GM12891 (cell line): ENCODE measurements at regions not wholly inside any gene's neighbourhood (a gene's known extent, or its start where the extent isn't known, plus 50 kb on each side); places are given as distances from the start of the nearest gene placed in this dataset.

Source experiments
- DNase-seq: peaks from one replicate; pipeline ENCODE4 v3.0.0; 2011; ENCODE audit warnings: low spot score; ENCODE audit not compliant: insufficient read length
- FAIRE-seq: peaks from 2 replicates; lab custom pipeline; 2011; peaks lifted over from hg19 to GRCh38; lab: Jason Lieb, UNC
- PAX5 ChIP-seq: IDR thresholded peaks from 2 replicates; pipeline ENCODE4 v1.6.1; 2011; ENCODE audit warnings: low read length, moderate library complexity, mild to moderate bottlenecking; ENCODE audit not compliant: insufficient read depth, severe bottlenecking
- POLR2A ChIP-seq: IDR thresholded peaks from 2 replicates; pipeline ENCODE4 v1.6.1; 2011; ENCODE audit warnings: low read depth, low read length, control low read depth
- POLR2AphosphoS5 ChIP-seq: IDR thresholded peaks from 2 replicates; pipeline ENCODE4 v1.6.1; 2011; ENCODE audit warnings: low read depth, low read length, control low read depth
- POU2F2 ChIP-seq: IDR thresholded peaks from 2 replicates; pipeline ENCODE4 v1.6.1; 2011; ENCODE audit warnings: low read depth, mild to moderate bottlenecking, control low read depth, low read length, moderate library complexity
- SPI1 ChIP-seq: IDR thresholded peaks from 2 replicates; pipeline ENCODE4 v1.6.1; 2011; ENCODE audit warnings: low read depth, low read length, control low read depth
- TAF1 ChIP-seq: IDR thresholded peaks from 2 replicates; pipeline ENCODE4 v1.6.1; 2011; ENCODE audit warnings: low read depth, low read length, control low read depth

GRCh38 chr13:89899302-89900103 lies 1448.0 kb upstream of the MIR17HG start:
- DNase-seq (no peak), FAIRE-seq (no peak)
- TF ChIP-seq TAF1 (no peak), PAX5 (no peak), POLR2A (no peak), POLR2AphosphoS5 (no peak), SPI1 (no peak), POU2F2 (no peak)

DNA sequence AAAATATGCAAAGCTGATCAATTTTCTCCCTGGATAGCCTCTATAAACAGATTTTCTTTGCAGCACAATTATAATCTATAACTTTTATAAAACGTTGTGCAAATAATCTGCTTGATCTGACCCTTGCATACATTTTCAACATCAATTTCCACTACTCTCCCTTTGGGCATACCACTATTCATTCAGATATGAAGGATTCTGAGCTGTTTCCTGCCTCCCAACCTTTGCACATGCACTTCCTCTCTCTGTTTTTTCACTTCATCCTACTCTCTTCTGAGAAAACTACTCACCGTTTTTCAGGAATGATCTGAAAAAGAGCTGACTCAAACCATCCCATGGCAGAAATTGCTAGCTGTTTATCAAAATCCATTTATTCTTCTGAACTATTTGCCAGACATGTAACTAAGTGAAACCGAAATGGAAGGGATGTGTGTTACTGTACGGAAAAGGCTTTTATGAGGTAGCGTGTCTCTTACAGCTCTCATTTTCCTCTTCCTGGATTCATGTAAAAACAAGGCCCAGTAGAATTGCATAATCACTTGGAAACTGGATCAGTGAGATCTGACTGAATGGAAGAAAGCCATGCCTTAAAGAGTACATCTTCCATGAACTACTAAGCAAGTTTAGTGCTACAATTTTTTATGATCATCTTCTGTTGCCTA lies 1447.3 kb upstream of the MIR17HG start:
- FAIRE-seq, result no peak
- no peak for DNase-seq
- TF ChIP-seq SPI1, result no peak
- TF ChIP-seq TAF1, result no peak
- TF ChIP-seq POLR2A, result no peak
- no peak for TF ChIP-seq PAX5
- no peak for TF ChIP-seq POU2F2
- no peak for TF ChIP-seq POLR2AphosphoS5

GRCh38 chr13:89902223-89902622 lies 1445.3 kb upstream of the MIR17HG start:
- FAIRE-seq, result no peak
- no peak for DNase-seq
- TF ChIP-seq POLR2AphosphoS5 (no peak), POU2F2 (no peak), POLR2A (no peak), TAF1 (no peak), PAX5 (no peak), SPI1 (no peak)

GRCh38 chr13:89903115-89903514 lies 1444.4 kb upstream of the MIR17HG start:
- FAIRE-seq, result no peak
- TF ChIP-seq PAX5, result no peak
- no peak for TF ChIP-seq POLR2A
- TF ChIP-seq TAF1, result no peak
- TF ChIP-seq POU2F2, result no peak
- TF ChIP-seq SPI1, result no peak
- TF ChIP-seq POLR2AphosphoS5, result no peak
- DNase-seq, result no peak

GRCh38 chr13:89910166-89910565 lies 1437.3 kb upstream of the MIR17HG start:
- FAIRE-seq (no peak), DNase-seq (no peak)
- TF ChIP-seq POLR2A (no peak), POU2F2 (no peak), PAX5 (no peak), POLR2AphosphoS5 (no peak), TAF1 (no peak), SPI1 (no peak)

DNA sequence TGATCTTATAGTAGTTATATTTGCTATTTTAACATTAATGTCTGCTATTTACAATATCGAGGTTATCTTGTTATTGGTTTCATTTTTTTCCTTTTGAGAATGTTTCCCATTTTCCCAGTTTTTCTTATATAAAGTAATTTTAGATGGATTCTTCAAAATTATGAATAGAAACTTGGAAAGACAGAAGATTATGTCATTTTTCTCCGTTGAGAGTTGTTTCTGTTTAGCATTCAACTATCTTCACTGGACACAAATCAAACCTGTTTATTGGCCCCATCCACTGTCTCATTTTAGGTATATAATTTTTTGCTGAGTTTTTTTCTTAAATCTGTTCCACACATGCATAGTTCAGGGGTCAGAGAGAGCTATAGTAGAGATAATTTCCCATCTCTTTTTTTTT lies 1430.9 kb upstream of the MIR17HG start:
- no peak for FAIRE-seq

GRCh38 chr13:89920461-89920860 lies 1427.0 kb upstream of the MIR17HG start:
- FAIRE-seq (no peak), DNase-seq (no peak)
- TF ChIP-seq SPI1 (no peak), POLR2A (no peak), PAX5 (no peak), POLR2AphosphoS5 (no peak), TAF1 (no peak), POU2F2 (no peak)

More for the DNA sequence above, 1430.9 kb upstream of the MIR17HG start:
- TF ChIP-seq POLR2AphosphoS5 (no peak), POLR2A (no peak), SPI1 (no peak), POU2F2 (no peak), TAF1 (no peak), PAX5 (no peak)
- DNase-seq, result no peak

GRCh38 chr13:89923052-89923451 lies 1424.4 kb upstream of the MIR17HG start:
- no peak for FAIRE-seq
- TF ChIP-seq POLR2A (no peak), POLR2AphosphoS5 (no peak), PAX5 (no peak), SPI1 (no peak), TAF1 (no peak), POU2F2 (no peak)
- DNase-seq, result no peak

- TF ChIP-seq POLR2AphosphoS5, result no peak
- TF ChIP-seq POU2F2, result no peak
- no peak for TF ChIP-seq SPI1
- DNase-seq, result no peak
- FAIRE-seq, result no peak
Observed at GRCh38 chr13:89923736-89924135, 1423.8 kb upstream of the MIR17HG start.
